GM12892 (cell line): ENCODE measurements at regions not wholly inside any gene's neighbourhood (a gene's known extent, or its start where the extent isn't known, plus 50 kb on each side); places are given as distances from the start of the nearest gene placed in this dataset.

Experiments
- POLR2A ChIP-seq: IDR thresholded peaks from 2 replicates; pipeline ENCODE4 v1.6.1; 2011; ENCODE audit warnings: low read depth, low read length, control low read depth
- TAF1 ChIP-seq: IDR thresholded peaks from 2 replicates; pipeline ENCODE4 v1.6.1; 2011; ENCODE audit warnings: low read depth, mild to moderate bottlenecking, control low read depth, low read length, borderline replicate concordance

GRCh38 chr1:81607924-81608323 is 192.8 kb upstream of the ADGRL2 start:
- TF ChIP-seq POLR2A (no peak), TAF1 (no peak)
